HepG2 (cell line): ENCODE measurements at regions not wholly inside any gene's neighbourhood (a gene's known extent, or its start where the extent isn't known, plus 50 kb on each side); places are given as distances from the start of the nearest gene placed in this dataset.

Source experiments
- ATAC-seq: fragments of 200-7000 bp; cut with Tn5 transposase; 3 replicates; pipeline ENCODE4 v1.9.1; 2020; ENCODE audit warnings: mild to moderate bottlenecking, moderate library complexity
- BruUV-seq: library from RNA; stranded (reverse); fragments of 400-500 nt; replicated peaks from 2 replicates; lab custom pipeline; 2021; lab: Mats Ljungman, UMichigan
- CTCF ChIA-PET: fragments of 300-600 bp; formaldehyde crosslinking; extraction: SDS; loops from one replicate; lab custom pipeline; 2021; ENCODE audit warnings: low total read pairs, inconsistent platforms, low intra/inter-chr PET ratio; lab: Yijun Ruan, JAX
- POLR2A ChIA-PET: fragments of 350-600 bp; sonication (Branson Sonifier 250); formaldehyde crosslinking; loops from one replicate; lab custom pipeline; 2020; ENCODE audit warnings: antibody characterized with exemption, inconsistent platforms; lab: Yijun Ruan, JAX
- DNase-seq: peaks from one replicate; pipeline ENCODE4 v3.0.0-alpha.2; 2015; ENCODE audit warnings: low spot score
- FAIRE-seq: peaks from 3 replicates; lab custom pipeline; 2011; peaks lifted over from hg19 to GRCh38; lab: Jason Lieb, UNC
- H2AFZ ChIP-seq: one replicate; pipeline ENCODE4 v1.6.1; 2011; ENCODE audit warnings: low read length, inconsistent platforms
- H3K27ac ChIP-seq: fragments of 300-600 bp; 3 replicates; pipeline ENCODE4 v1.8.0; 2011; ENCODE audit warnings: mixed run types, mild to moderate bottlenecking, mixed read lengths, low read length, inconsistent platforms; ENCODE audit not compliant: insufficient read depth; ENCODE audit errors: extremely low read length
- H3K27me3 ChIP-seq, 2 experiments: fragments of 200-600 bp in 1 of 2; 2 replicates in 1 of 2; 3 replicates in 1 of 2; pipeline versions ENCODE4 v1.6.0 to v1.8.0; 2011; ENCODE audit warnings: low read length in 2 of 2, mild to moderate bottlenecking in 2 of 2, moderate library complexity in 2 of 2, inconsistent platforms in 1 of 2; ENCODE audit not compliant: insufficient read depth in 2 of 2, control insufficient read depth in 1 of 2
- H3K36me3 ChIP-seq, 2 experiments: fragments of 200-600 bp in 1 of 2; replicated peaks in 1 of 2; 2 replicates in 1 of 2; 3 replicates in 1 of 2; pipeline versions ENCODE4 v1.5.1 to v1.8.0; 2011; ENCODE audit warnings: low read length in 2 of 2, inconsistent platforms in 1 of 2; ENCODE audit not compliant: insufficient read depth in 2 of 2, control insufficient read depth in 1 of 2
- H3K4me1 ChIP-seq: 2 replicates; pipeline ENCODE4 v1.5.1; 2012; ENCODE audit warnings: low read length, inconsistent platforms; ENCODE audit not compliant: insufficient read depth
- H3K4me2 ChIP-seq: 2 replicates; pipeline ENCODE4 v1.6.0; 2011; ENCODE audit warnings: low read depth, low read length, inconsistent platforms
- H3K4me3 ChIP-seq, 3 experiments: fragments of 200-600 bp in 1 of 3; sonication (generic), shearing (Covaris generic) in 1 of 3; replicated peaks in 1 of 3; 2 replicates each; pipeline ENCODE4 v1.5.1; 2011 to 2016; ENCODE audit warnings: low read length in 3 of 3, inconsistent platforms in 2 of 3, low read depth in 2 of 3, mild to moderate bottlenecking in 2 of 3, control low read depth in 1 of 3, mixed read lengths in 1 of 3; ENCODE audit not compliant: insufficient read depth in 1 of 3
- H3K79me2 ChIP-seq: one replicate; pipeline ENCODE4 v1.6.1; 2011; ENCODE audit warnings: low read length, inconsistent platforms; ENCODE audit not compliant: insufficient read depth
- H3K9ac ChIP-seq: 2 replicates; pipeline ENCODE4 v1.6.0; 2011; ENCODE audit warnings: mild to moderate bottlenecking, low read depth, low read length, inconsistent platforms; ENCODE audit not compliant: insufficient read depth
- H3K9me3 ChIP-seq: 2 replicates; pipeline ENCODE4 v1.5.1; 2012; ENCODE audit warnings: mild to moderate bottlenecking, low read length
- H4K20me1 ChIP-seq: 2 replicates; pipeline ENCODE4 v1.6.0; 2011; ENCODE audit warnings: inconsistent platforms, mild to moderate bottlenecking, low read length, moderate library complexity; ENCODE audit not compliant: insufficient read depth
- CENPX ChIP-seq: sonication (generic); formaldehyde crosslinking; IDR thresholded peaks from 2 replicates; pipeline ENCODE4 v1.9.0; 2021; ENCODE audit warnings: mild to moderate bottlenecking, missing genetic modification reagents, moderate library complexity
- CERS6 ChIP-seq: sonication (generic); formaldehyde crosslinking; IDR thresholded peaks from 2 replicates; pipeline ENCODE4 v1.5.0; 2020; ENCODE audit warnings: missing genetic modification reagents
- CTCF ChIP-seq: sonication (generic); formaldehyde crosslinking; IDR thresholded peaks from 2 replicates; pipeline ENCODE4 v1.5.0; 2020; ENCODE audit warnings: mild to moderate bottlenecking, missing genetic modification reagents, moderate library complexity
- ELF1 ChIP-seq: sonication (generic); formaldehyde crosslinking; IDR thresholded peaks from 2 replicates; pipeline ENCODE4 v1.4.0; 2020; ENCODE audit warnings: missing genetic modification reagents
- MLXIP ChIP-seq: sonication (generic); formaldehyde crosslinking; IDR thresholded peaks from 2 replicates; pipeline ENCODE4 v1.9.0; 2021; ENCODE audit warnings: missing genetic modification reagents, borderline replicate concordance
- MYNN ChIP-seq: sonication (generic); formaldehyde crosslinking; IDR thresholded peaks from 2 replicates; pipeline ENCODE4 v1.4.0; 2020; ENCODE audit warnings: mild to moderate bottlenecking, low read depth, missing genetic modification reagents
- NFATC3 ChIP-seq: sonication (generic); formaldehyde crosslinking; IDR thresholded peaks from 2 replicates; pipeline ENCODE4 v1.5.1; 2020; ENCODE audit warnings: mild to moderate bottlenecking, missing genetic modification reagents
- NFKB2 ChIP-seq: sonication (generic); formaldehyde crosslinking; IDR thresholded peaks from 2 replicates; pipeline ENCODE4 v1.4.0; 2020; ENCODE audit warnings: missing genetic modification reagents, borderline replicate concordance
- NFYB ChIP-seq: sonication (generic); formaldehyde crosslinking; IDR thresholded peaks from 2 replicates; pipeline ENCODE4 v1.4.0; 2020; ENCODE audit warnings: missing genetic modification reagents
- PAWR ChIP-seq: sonication (generic); formaldehyde crosslinking; IDR thresholded peaks from 2 replicates; pipeline ENCODE4 v1.4.0; 2020; ENCODE audit warnings: missing genetic modification reagents, mild to moderate bottlenecking, borderline replicate concordance
- SMAD9 ChIP-seq: sonication (generic); formaldehyde crosslinking; IDR thresholded peaks from 2 replicates; pipeline ENCODE4 v1.5.1; 2020; ENCODE audit warnings: mild to moderate bottlenecking, missing genetic modification reagents
- ZFP1 ChIP-seq: IDR thresholded peaks from 2 replicates; pipeline ENCODE4 v1.6.1; 2016
- ZKSCAN1 ChIP-seq: fragments of 150-350 bp; IDR thresholded peaks from 2 replicates; pipeline ENCODE4 v1.6.1; 2014; ENCODE audit warnings: low read length
- ZNF263 ChIP-seq: sonication (generic); formaldehyde crosslinking; IDR thresholded peaks from 2 replicates; pipeline ENCODE4 v1.4.0; 2020; ENCODE audit warnings: missing genetic modification reagents
- ZNF292 ChIP-seq: sonication (generic); formaldehyde crosslinking; IDR thresholded peaks from 2 replicates; pipeline ENCODE4 v1.8.1; 2022; ENCODE audit warnings: mild to moderate bottlenecking, low read depth, missing genetic modification reagents, borderline replicate concordance
- ZNF337 ChIP-seq: sonication (generic); formaldehyde crosslinking; IDR thresholded peaks from 2 replicates; pipeline ENCODE4 v1.5.1; 2020; ENCODE audit warnings: missing genetic modification reagents, low read depth, mild to moderate bottlenecking, borderline replicate concordance
- ZNF781 ChIP-seq: sonication (generic); formaldehyde crosslinking; IDR thresholded peaks from 2 replicates; pipeline ENCODE4 v1.5.1; 2020; ENCODE audit warnings: borderline replicate concordance, mild to moderate bottlenecking, missing genetic modification reagents; ENCODE audit errors: not compliant biosample characterization
- ZNF883 ChIP-seq: sonication (generic); formaldehyde crosslinking; IDR thresholded peaks from 2 replicates; pipeline ENCODE4 v1.5.1; 2020; ENCODE audit warnings: mild to moderate bottlenecking, missing genetic modification reagents; ENCODE audit errors: not compliant biosample characterization
- ZSCAN20 ChIP-seq: sonication (generic); formaldehyde crosslinking; IDR thresholded peaks from 2 replicates; pipeline ENCODE4 v1.4.0; 2020; ENCODE audit warnings: missing genetic modification reagents, mild to moderate bottlenecking, borderline replicate concordance
- ZZZ3 ChIP-seq: sonication (generic); formaldehyde crosslinking; IDR thresholded peaks from 2 replicates; pipeline ENCODE4 v1.4.0; 2020; ENCODE audit warnings: missing genetic modification reagents, mild to moderate bottlenecking, borderline replicate concordance
- WGBS: methylation state at CpG from one replicate; pipeline ENCODE4 v1.1.6; 2017; ENCODE audit warnings: low lambda C conversion rate; 5-methylcytosine and 5-hydroxymethylcytosine counted together
- in situ Hi-C: cut with HindIII; loops from 2 replicates; pipeline ENCODE4 v1.10.0; 2017; ENCODE audit warnings: low pct_unique_long_range_greater_than_20kb; ENCODE audit not compliant: extremely low pct_ligation_motif_present
- intact Hi-C: fragments of 100-400 bp; cut with micrococcal nuclease; formaldehyde crosslinking; loops from one replicate; pipeline ENCODE4 v1.10.0; 2022; ENCODE audit not compliant: unreplicated experiment

- no peaks in the 10 kb centered on the region for H3K79me2 ChIP-seq
- H3K4me2 ChIP-seq = no peak overlapping the region
- ATAC-seq = no peak
These were observed 151.5 kb upstream of the SALL4 start for GRCh38 chr20:51953731-51954340.

More at GRCh38 chr20:51953731-51954340, 151.5 kb upstream of the SALL4 start:
- Histone ChIP-seq H3K4me1 (no peaks in the 10 kb centered on the region), H2AFZ (no peak overlapping the region), H3K9me3 (no peaks in the 10 kb centered on the region), H4K20me1 (no peaks in the 10 kb centered on the region), H3K36me3 (no peaks in the 10 kb centered on the region), H3K4me3 (no peak overlapping the region), H3K9ac (no peak overlapping the region), H3K27ac (no peak overlapping the region), H3K27me3 (no peaks in the 10 kb centered on the region)
- TF ChIP-seq SMAD9 (CRISPR knock-in tag) (no peak), MYNN (CRISPR knock-in tag) (no peak), NFKB2 (CRISPR knock-in tag) (no peak), ZKSCAN1 (no peak), ZNF337 (CRISPR knock-in tag) (no peak), ZNF781 (no peak), CTCF (CRISPR knock-in tag) (no peak), ZZZ3 (no peak), ZNF292 (no peak), ELF1 (CRISPR knock-in tag) (no peak), ZNF883 (no peak), ZFP1 (CRISPR knock-in tag) (no peak), CERS6 (no peak), MLXIP (CRISPR knock-in tag) (no peak), PAWR (CRISPR knock-in tag) (no peak), NFATC3 (CRISPR knock-in tag) (no peak), CENPX (no peak), ZSCAN20 (CRISPR knock-in tag) (no peak), ZNF263 (no peak), NFYB (CRISPR knock-in tag) (no peak)
- DNase-seq (no peak), FAIRE-seq (no peak)
- no TSS peak for BruUV-seq
- ChIA-PET POLR2A (no interaction called here), CTCF (no interaction called here)
- WGBS = 59% methylated on average over 8 of the region's 8 CpGs
- intact Hi-C loops (no loop called here), in situ Hi-C loops (no loop called here)
